ENCODE measurements at regions not wholly inside any gene's neighbourhood (a gene's known extent, or its start where the extent isn't known, plus 50 kb on each side); places are given as distances from the start of the nearest gene placed in this dataset.

GRCh38 chr2:21404827-21405625, 281.3 kb downstream of the TDRD15 start:
- no peak for DNase-seq (ENCODE audit: low read depth in 2 of 2)
- no peak for TF ChIP-seq EZH2 (IDR thresholded peaks at IDR 0.05; ENCODE audit: low read length, missing control alignments)
- no peak for TF ChIP-seq CTCF (conservative IDR thresholded peaks at IDR 0.05 in 1 of 2, IDR thresholded peaks at IDR 0.05 in 1 of 2; ENCODE audit: low read depth in 1 of 2, low read length in 2 of 2)
- H3K4me2 ChIP-seq (ENCODE audit: extremely low read depth, insufficient read depth, low read length) = no peak overlapping the region
- H4K20me1 ChIP-seq (ENCODE audit: control insufficient read depth, extremely low read depth, insufficient read depth, low read length) = no peaks in the 10 kb centered on the region
- H3K9ac ChIP-seq (ENCODE audit: insufficient read depth, low read length) = no peak overlapping the region
- no peak overlapping the region for H3K27ac ChIP-seq (ENCODE audit: insufficient read depth, low read length)
- H3K79me2 ChIP-seq (ENCODE audit: control insufficient read depth, insufficient read depth, low read length) = no peaks in the 10 kb centered on the region
- no peaks in the 10 kb centered on the region for H3K9me3 ChIP-seq (ENCODE audit: control insufficient read depth, insufficient read depth, low read depth, low read length)
- no peak overlapping the region for H2AFZ ChIP-seq (ENCODE audit: low read length)
- H3K4me1 ChIP-seq (ENCODE audit: control insufficient read depth, extremely low read depth, insufficient read depth, low read length) = no peaks in the 10 kb centered on the region
- no peaks in the 10 kb centered on the region for H3K27me3 ChIP-seq (ENCODE audit: control insufficient read depth, insufficient read depth, low read length)
- H3K4me3 ChIP-seq (replicated peaks in 1 of 4; ENCODE audit: control extremely low read depth in 1 of 4, insufficient read depth in 1 of 4, low read depth in 3 of 4, low read length in 4 of 4) = no peak overlapping the region
- H3K36me3 ChIP-seq (ENCODE audit: control insufficient read depth, insufficient read depth, low read length) = no peaks in the 10 kb centered on the region

GRCh38 chr2:21406386-21406785, 282.6 kb downstream of the TDRD15 start:
- Histone ChIP-seq H3K79me2 (ENCODE audit: control insufficient read depth, insufficient read depth, low read length) (no peaks in the 10 kb centered on the region), H3K4me2 (ENCODE audit: extremely low read depth, insufficient read depth, low read length) (no peak overlapping the region), H3K9me3 (ENCODE audit: control insufficient read depth, insufficient read depth, low read depth, low read length) (no peaks in the 10 kb centered on the region), H3K27ac (ENCODE audit: insufficient read depth, low read length) (no peak overlapping the region), H3K36me3 (ENCODE audit: control insufficient read depth, insufficient read depth, low read length) (no peaks in the 10 kb centered on the region), H2AFZ (ENCODE audit: low read length) (no peak overlapping the region), H3K9ac (ENCODE audit: insufficient read depth, low read length) (no peak overlapping the region), H3K4me1 (ENCODE audit: control insufficient read depth, extremely low read depth, insufficient read depth, low read length) (no peaks in the 10 kb centered on the region), H3K4me3 (replicated peaks in 1 of 4; ENCODE audit: control extremely low read depth in 1 of 4, insufficient read depth in 1 of 4, low read depth in 3 of 4, low read length in 4 of 4) (no peak overlapping the region), H4K20me1 (ENCODE audit: control insufficient read depth, extremely low read depth, insufficient read depth, low read length) (no peaks in the 10 kb centered on the region), H3K27me3 (ENCODE audit: control insufficient read depth, insufficient read depth, low read length) (no peaks in the 10 kb centered on the region)
- DNase-seq (ENCODE audit: low read depth in 2 of 2) = no peak
- no peak for TF ChIP-seq CTCF (conservative IDR thresholded peaks at IDR 0.05 in 1 of 2, IDR thresholded peaks at IDR 0.05 in 1 of 2; ENCODE audit: low read depth in 1 of 2, low read length in 2 of 2)
- TF ChIP-seq EZH2 (IDR thresholded peaks at IDR 0.05; ENCODE audit: low read length, missing control alignments) = no peak

GRCh38 chr2:21406911-21407310, 283.1 kb downstream of the TDRD15 start:
- Histone ChIP-seq H3K4me1 (ENCODE audit: control insufficient read depth, extremely low read depth, insufficient read depth, low read length) (no peaks in the 10 kb centered on the region), H3K4me3 (replicated peaks in 1 of 4; ENCODE audit: control extremely low read depth in 1 of 4, insufficient read depth in 1 of 4, low read depth in 3 of 4, low read length in 4 of 4) (no peak overlapping the region), H3K27me3 (ENCODE audit: control insufficient read depth, insufficient read depth, low read length) (no peaks in the 10 kb centered on the region), H3K79me2 (ENCODE audit: control insufficient read depth, insufficient read depth, low read length) (no peaks in the 10 kb centered on the region), H4K20me1 (ENCODE audit: control insufficient read depth, extremely low read depth, insufficient read depth, low read length) (no peaks in the 10 kb centered on the region), H3K9ac (ENCODE audit: insufficient read depth, low read length) (no peak overlapping the region), H3K4me2 (ENCODE audit: extremely low read depth, insufficient read depth, low read length) (no peak overlapping the region), H3K36me3 (ENCODE audit: control insufficient read depth, insufficient read depth, low read length) (no peaks in the 10 kb centered on the region), H3K27ac (ENCODE audit: insufficient read depth, low read length) (no peak overlapping the region), H2AFZ (ENCODE audit: low read length) (no peak overlapping the region), H3K9me3 (ENCODE audit: control insufficient read depth, insufficient read depth, low read depth, low read length) (no peaks in the 10 kb centered on the region)
- TF ChIP-seq CTCF (conservative IDR thresholded peaks at IDR 0.05 in 1 of 2, IDR thresholded peaks at IDR 0.05 in 1 of 2; ENCODE audit: low read depth in 1 of 2, low read length in 2 of 2) (no peak), EZH2 (IDR thresholded peaks at IDR 0.05; ENCODE audit: low read length, missing control alignments) (no peak)
- DNase-seq (ENCODE audit: low read depth in 2 of 2) = no peak
